GM12874 (cell line): ENCODE measurements at regions not wholly inside any gene's neighbourhood (a gene's known extent, or its start where the extent isn't known, plus 50 kb on each side); places are given as distances from the start of the nearest gene placed in this dataset.

Experiments
- CTCF ChIP-seq: IDR thresholded peaks from 2 replicates; pipeline ENCODE4 v1.5.1; 2011; ENCODE audit warnings: low read depth, mild to moderate bottlenecking, control low read depth, low read length, moderate library complexity; ENCODE audit not compliant: insufficient read depth

GRCh38 chrX:14295426-14295825, 233.9 kb upstream of the GLRA2 start:
- TF ChIP-seq CTCF, result no peak

- no peak for TF ChIP-seq CTCF
These were observed 237.5 kb upstream of the GLRA2 start for GRCh38 chrX:14291666-14292500.

- no peak for TF ChIP-seq CTCF
These were observed 239.0 kb upstream of the GLRA2 start for GRCh38 chrX:14290335-14290734.

- TF ChIP-seq CTCF, result no peak
These were observed 245.0 kb upstream of the GEMIN8 start for GRCh38 chrX:14274691-14275090.

GRCh38 chrX:14267216-14267615, 237.5 kb upstream of the GEMIN8 start:
- no peak for TF ChIP-seq CTCF

- no peak for TF ChIP-seq CTCF
These were observed 237.0 kb upstream of the GEMIN8 start for GRCh38 chrX:14266705-14267104.

- TF ChIP-seq CTCF, result no peak
These were observed 214.1 kb upstream of the GEMIN8 start for GRCh38 chrX:14243823-14244222.
